Astrocyte (in vitro differentiated cells and primary cell): ENCODE measurements at regions not wholly inside any gene's neighbourhood (a gene's known extent, or its start where the extent isn't known, plus 50 kb on each side); places are given as distances from the start of the nearest gene placed in this dataset.

ENCODE experiments used
- DNase-seq: peaks from one replicate; pipeline ENCODE4 v3.0.0-alpha.2; 2010; ENCODE audit warnings: low read depth
- FAIRE-seq: peaks from 2 replicates; lab custom pipeline; 2011; peaks lifted over from hg19 to GRCh38; lab: Jason Lieb, UNC
- H2AFZ ChIP-seq: 2 replicates; pipeline ENCODE4 v1.6.0; 2012; ENCODE audit warnings: low read depth, low read length, inconsistent platforms
- H3K27ac ChIP-seq: 2 replicates; pipeline ENCODE4 v1.5.1; 2011; ENCODE audit warnings: low read depth, low read length, inconsistent platforms
- H3K27me3 ChIP-seq: 2 replicates; pipeline ENCODE4 v1.6.0; 2011; ENCODE audit warnings: low read length, inconsistent platforms; ENCODE audit not compliant: insufficient read depth
- H3K36me3 ChIP-seq: 2 replicates; pipeline ENCODE4 v1.5.1; 2011; ENCODE audit warnings: low read length, inconsistent platforms; ENCODE audit not compliant: insufficient read depth
- H3K4me1 ChIP-seq: 2 replicates; pipeline ENCODE4 v1.5.1; 2011; ENCODE audit warnings: low read length, inconsistent platforms; ENCODE audit not compliant: insufficient read depth
- H3K4me2 ChIP-seq: 2 replicates; pipeline ENCODE4 v1.6.0; 2012; ENCODE audit warnings: low read length, inconsistent platforms
- H3K4me3 ChIP-seq: 2 replicates; pipeline ENCODE4 v1.5.1; 2011; ENCODE audit warnings: low read depth, mild to moderate bottlenecking, low read length, inconsistent platforms; ENCODE audit not compliant: insufficient read depth
- H3K79me2 ChIP-seq: 2 replicates; pipeline ENCODE4 v1.6.0; 2012; ENCODE audit warnings: mild to moderate bottlenecking, low read length, inconsistent platforms; ENCODE audit not compliant: insufficient read depth
- H3K9ac ChIP-seq: 2 replicates; pipeline ENCODE4 v1.6.0; 2012; ENCODE audit warnings: mild to moderate bottlenecking, low read length, inconsistent platforms
- H3K9me3 ChIP-seq: 2 replicates; pipeline ENCODE4 v1.5.1; 2012; ENCODE audit warnings: low read depth, mild to moderate bottlenecking, low read length, inconsistent platforms; ENCODE audit not compliant: insufficient read depth
- H4K20me1 ChIP-seq: 2 replicates; pipeline ENCODE4 v1.6.0; 2012; ENCODE audit warnings: low read length, inconsistent platforms; ENCODE audit not compliant: insufficient read depth
- H3K27ac Mint-ChIP-seq: one replicate; pipeline ENCODE4 v1.8.0; 2021; ENCODE audit warnings: mild to moderate bottlenecking, mixed read lengths; ENCODE audit not compliant: unreplicated experiment
- H3K27me3 Mint-ChIP-seq: one replicate; pipeline ENCODE4 v1.8.0; 2021; ENCODE audit warnings: low read depth, mixed read lengths; ENCODE audit not compliant: unreplicated experiment
- H3K36me3 Mint-ChIP-seq: one replicate; pipeline ENCODE4 v1.8.0; 2021; ENCODE audit warnings: low read depth, mixed read lengths; ENCODE audit not compliant: unreplicated experiment
- H3K4me1 Mint-ChIP-seq: one replicate; pipeline ENCODE4 v1.8.0; 2021; ENCODE audit warnings: low read depth, mixed read lengths; ENCODE audit not compliant: unreplicated experiment
- H3K4me3 Mint-ChIP-seq: one replicate; pipeline ENCODE4 v1.8.0; 2021; ENCODE audit warnings: mild to moderate bottlenecking, moderate library complexity, mixed read lengths; ENCODE audit not compliant: unreplicated experiment
- H3K9me3 Mint-ChIP-seq: one replicate; pipeline ENCODE4 v1.8.0; 2021; ENCODE audit warnings: mild to moderate bottlenecking, mixed read lengths; ENCODE audit not compliant: unreplicated experiment
- EZH2 ChIP-seq: IDR thresholded peaks from 2 replicates; pipeline ENCODE4 v1.6.1; 2012; ENCODE audit warnings: mild to moderate bottlenecking, low read length, inconsistent platforms; ENCODE audit not compliant: insufficient read depth
- TF ChIP-seq, protein P1 (sequence below): IDR thresholded peaks from 2 replicates; pipeline ENCODE4 v1.5.1; 2011; ENCODE audit warnings: low read depth, mild to moderate bottlenecking, inconsistent platforms, low read length, moderate library complexity; ENCODE audit not compliant: insufficient read depth

DNA sequence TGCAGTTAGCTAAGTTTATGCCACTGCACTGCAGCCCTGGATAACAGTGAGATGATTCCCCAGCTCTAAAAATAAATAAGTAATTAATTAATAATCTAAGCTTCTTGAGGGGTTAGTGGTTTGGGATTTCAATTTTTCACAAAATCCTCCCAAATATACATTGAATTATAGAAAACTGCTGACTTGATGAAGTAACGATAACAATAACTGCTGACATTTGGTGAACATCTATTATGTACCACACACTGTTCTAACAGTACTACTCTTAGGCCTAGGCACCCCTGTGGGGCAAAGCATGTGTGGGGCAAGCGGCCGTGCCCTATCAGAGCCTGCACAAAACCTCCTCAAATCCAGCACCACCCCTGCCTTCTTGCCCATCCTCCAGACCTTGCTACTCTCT lies 245.8 kb upstream of the EPHA4 start:
- H3K9me3 Mint-ChIP-seq, result peaks cover 6% of the 10 kb centered on the region
- no peak for FAIRE-seq

DNA sequence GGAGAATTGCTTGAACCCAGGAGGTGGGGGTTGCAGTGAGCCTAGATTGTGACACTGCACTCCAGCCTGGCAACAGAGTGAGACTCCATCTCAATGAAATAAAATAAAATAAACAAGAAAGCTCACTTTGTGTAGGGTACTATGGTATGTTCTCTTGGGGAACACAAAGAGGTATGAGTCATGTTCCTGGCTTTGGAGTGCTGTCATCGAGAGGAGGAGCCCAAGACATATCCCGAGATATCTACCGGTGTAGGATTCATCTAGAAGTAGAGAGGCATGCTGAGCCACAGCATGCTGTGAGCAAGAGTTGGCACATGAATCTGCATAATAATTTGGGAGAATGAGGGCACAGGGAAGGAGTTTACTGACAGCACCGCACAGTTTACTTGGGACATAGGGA lies 244.9 kb upstream of the EPHA4 start:
- Histone ChIP-seq H4K20me1 (no peaks in the 10 kb centered on the region), H3K27me3 (no peaks in the 10 kb centered on the region), H3K27ac (no peak overlapping the region), H3K79me2 (no peaks in the 10 kb centered on the region), H2AFZ (no peak overlapping the region), H3K9me3 (no peaks in the 10 kb centered on the region), H3K4me1 (no peaks in the 10 kb centered on the region), H3K4me2 (no peak overlapping the region), H3K9ac (no peak overlapping the region), H3K4me3 (no peak overlapping the region), H3K36me3 (no peaks in the 10 kb centered on the region)
- Mint-ChIP-seq H3K4me1 (no peaks in the 10 kb centered on the region), H3K27me3 (no peaks in the 10 kb centered on the region), H3K9me3 (peaks cover 6% of the 10 kb centered on the region), H3K4me3 (no peak overlapping the region), H3K27ac (no peak overlapping the region), H3K36me3 (no peaks in the 10 kb centered on the region)
- TF ChIP-seq EZH2, result no peak
- TF ChIP-seq, protein P1, sequence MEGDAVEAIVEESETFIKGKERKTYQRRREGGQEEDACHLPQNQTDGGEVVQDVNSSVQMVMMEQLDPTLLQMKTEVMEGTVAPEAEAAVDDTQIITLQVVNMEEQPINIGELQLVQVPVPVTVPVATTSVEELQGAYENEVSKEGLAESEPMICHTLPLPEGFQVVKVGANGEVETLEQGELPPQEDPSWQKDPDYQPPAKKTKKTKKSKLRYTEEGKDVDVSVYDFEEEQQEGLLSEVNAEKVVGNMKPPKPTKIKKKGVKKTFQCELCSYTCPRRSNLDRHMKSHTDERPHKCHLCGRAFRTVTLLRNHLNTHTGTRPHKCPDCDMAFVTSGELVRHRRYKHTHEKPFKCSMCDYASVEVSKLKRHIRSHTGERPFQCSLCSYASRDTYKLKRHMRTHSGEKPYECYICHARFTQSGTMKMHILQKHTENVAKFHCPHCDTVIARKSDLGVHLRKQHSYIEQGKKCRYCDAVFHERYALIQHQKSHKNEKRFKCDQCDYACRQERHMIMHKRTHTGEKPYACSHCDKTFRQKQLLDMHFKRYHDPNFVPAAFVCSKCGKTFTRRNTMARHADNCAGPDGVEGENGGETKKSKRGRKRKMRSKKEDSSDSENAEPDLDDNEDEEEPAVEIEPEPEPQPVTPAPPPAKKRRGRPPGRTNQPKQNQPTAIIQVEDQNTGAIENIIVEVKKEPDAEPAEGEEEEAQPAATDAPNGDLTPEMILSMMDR, result no peak
- FAIRE-seq (no peak), DNase-seq (peak; percentile 72)

More for the DNA sequence above, 245.8 kb upstream of the EPHA4 start:
- H3K27me3 ChIP-seq, result no peaks in the 10 kb centered on the region
- DNase-seq, result no peak
- H3K4me1 ChIP-seq, result no peaks in the 10 kb centered on the region
- no peaks in the 10 kb centered on the region for H4K20me1 ChIP-seq
- no peak overlapping the region for H3K4me2 ChIP-seq
- H3K9ac ChIP-seq, result no peak overlapping the region
- Mint-ChIP-seq H3K4me1 (no peaks in the 10 kb centered on the region), H3K4me3 (no peak overlapping the region), H3K27me3 (no peaks in the 10 kb centered on the region), H3K36me3 (no peaks in the 10 kb centered on the region), H3K27ac (no peak overlapping the region)
- H3K9me3 ChIP-seq, result no peaks in the 10 kb centered on the region
- H3K4me3 ChIP-seq, result no peak overlapping the region
- no peaks in the 10 kb centered on the region for H3K79me2 ChIP-seq
- TF ChIP-seq EZH2, result no peak
- TF ChIP-seq, protein P1, result no peak
- H3K27ac ChIP-seq, result no peak overlapping the region
- no peak overlapping the region for H2AFZ ChIP-seq
- no peaks in the 10 kb centered on the region for H3K36me3 ChIP-seq

DNA sequence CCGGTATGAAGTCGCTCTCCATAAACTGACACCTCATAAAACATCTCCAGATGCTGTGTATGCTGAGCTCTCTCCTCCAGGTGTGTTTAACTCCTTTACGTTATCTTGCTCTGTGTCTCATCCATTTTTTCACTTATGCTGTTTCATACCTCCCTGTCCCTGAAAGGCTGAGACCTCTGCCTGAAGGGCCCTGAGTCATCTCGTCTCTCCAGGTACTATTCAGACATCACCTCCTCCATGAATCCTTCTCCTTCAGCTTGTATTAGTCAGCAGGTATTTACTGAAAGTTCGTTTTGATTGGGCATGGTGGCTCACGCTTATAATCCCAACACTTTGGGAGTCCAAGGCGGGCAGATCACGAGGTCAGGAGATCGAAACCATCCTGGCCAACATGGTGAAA lies 244.5 kb upstream of the EPHA4 start:
- no peaks in the 10 kb centered on the region for H3K9me3 ChIP-seq
- Mint-ChIP-seq H3K36me3 (no peaks in the 10 kb centered on the region), H3K4me1 (no peaks in the 10 kb centered on the region), H3K4me3 (no peak overlapping the region), H3K27me3 (no peaks in the 10 kb centered on the region), H3K27ac (no peak overlapping the region), H3K9me3 (peaks cover 6% of the 10 kb centered on the region)
- no peak overlapping the region for H3K4me2 ChIP-seq
- no peak overlapping the region for H2AFZ ChIP-seq
- H3K27me3 ChIP-seq, result no peaks in the 10 kb centered on the region
- no peaks in the 10 kb centered on the region for H3K79me2 ChIP-seq
- no peak for FAIRE-seq
- no peak overlapping the region for H3K9ac ChIP-seq
- H3K36me3 ChIP-seq, result no peaks in the 10 kb centered on the region
- H3K4me3 ChIP-seq, result no peak overlapping the region
- no peak for DNase-seq
- no peak for TF ChIP-seq EZH2
- TF ChIP-seq, protein P1, result no peak
- H3K4me1 ChIP-seq, result no peaks in the 10 kb centered on the region
- H4K20me1 ChIP-seq, result no peaks in the 10 kb centered on the region
- no peak overlapping the region for H3K27ac ChIP-seq
